Skeletal muscle satellite cell (primary cell): ENCODE measurements at regions not wholly inside any gene's neighbourhood (a gene's known extent, or its start where the extent isn't known, plus 50 kb on each side); places are given as distances from the start of the nearest gene placed in this dataset.

Source experiments
- H3K27me3 ChIP-seq: 2 replicates; pipeline ENCODE4 v1.7.0; 2013; ENCODE audit warnings: low read length; ENCODE audit not compliant: control insufficient read depth, insufficient read depth
- H3K36me3 ChIP-seq: 2 replicates; pipeline ENCODE4 v1.7.0; 2013; ENCODE audit warnings: mild to moderate bottlenecking, control low read depth, low read length; ENCODE audit not compliant: insufficient read depth
- H3K4me1 ChIP-seq: 2 replicates; pipeline ENCODE4 v1.7.0; 2013; ENCODE audit warnings: low read length; ENCODE audit not compliant: control insufficient read depth, insufficient read depth
- H3K4me2 ChIP-seq: 2 replicates; pipeline ENCODE4 v1.7.0; 2013; ENCODE audit warnings: mild to moderate bottlenecking, low read length
- H3K4me3 ChIP-seq: 2 replicates; pipeline ENCODE4 v1.7.0; 2013; ENCODE audit warnings: low read length
- H3K9ac ChIP-seq: 2 replicates; pipeline ENCODE4 v1.7.0; 2013; ENCODE audit warnings: mild to moderate bottlenecking, low read depth, low read length, moderate library complexity
- H3K9me3 ChIP-seq: replicated peaks from 2 replicates; pipeline ENCODE4 v1.7.0; 2013; ENCODE audit warnings: mild to moderate bottlenecking, control low read depth, low read length

DNA sequence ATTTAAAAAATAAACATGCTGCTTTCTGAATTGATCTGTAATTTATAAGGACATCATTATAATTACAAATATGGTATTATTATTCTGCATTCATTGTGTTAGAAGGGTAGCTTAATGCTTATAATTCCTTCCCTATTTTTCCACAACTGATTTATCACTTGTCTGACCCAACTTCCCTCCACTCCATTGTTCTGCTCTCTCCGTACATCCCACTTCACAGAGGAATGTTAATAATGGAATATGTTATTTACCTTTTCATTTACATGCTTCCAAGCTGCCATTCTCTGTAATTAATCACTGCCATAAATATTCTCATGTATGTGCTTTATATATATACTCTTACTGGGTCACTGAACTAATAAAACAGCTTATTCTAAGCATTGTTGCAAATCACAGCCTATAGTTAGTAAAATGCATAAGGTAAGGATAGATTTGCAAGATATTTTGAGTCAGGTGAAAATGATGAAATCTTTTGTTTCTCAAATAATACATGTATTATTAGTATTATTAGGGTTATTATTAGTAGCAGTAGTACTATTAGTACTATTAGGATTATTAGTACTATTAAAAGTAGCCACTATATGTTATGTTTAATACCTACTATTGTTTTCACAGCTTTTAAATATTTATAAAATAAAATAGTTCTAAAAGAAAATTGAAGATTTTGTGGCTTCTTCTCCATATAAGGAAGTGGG lies 70.6 kb upstream of the NEK7 start:
- no peak overlapping the region for H3K4me2 ChIP-seq
- H3K27me3 ChIP-seq = no peaks in the 10 kb centered on the region
- H3K9ac ChIP-seq = no peak overlapping the region
- no peaks in the 10 kb centered on the region for H3K36me3 ChIP-seq
- H3K4me3 ChIP-seq = no peak overlapping the region
- peaks cover 7% of the 10 kb centered on the region for H3K4me1 ChIP-seq
- no peaks in the 10 kb centered on the region for H3K9me3 ChIP-seq

DNA sequence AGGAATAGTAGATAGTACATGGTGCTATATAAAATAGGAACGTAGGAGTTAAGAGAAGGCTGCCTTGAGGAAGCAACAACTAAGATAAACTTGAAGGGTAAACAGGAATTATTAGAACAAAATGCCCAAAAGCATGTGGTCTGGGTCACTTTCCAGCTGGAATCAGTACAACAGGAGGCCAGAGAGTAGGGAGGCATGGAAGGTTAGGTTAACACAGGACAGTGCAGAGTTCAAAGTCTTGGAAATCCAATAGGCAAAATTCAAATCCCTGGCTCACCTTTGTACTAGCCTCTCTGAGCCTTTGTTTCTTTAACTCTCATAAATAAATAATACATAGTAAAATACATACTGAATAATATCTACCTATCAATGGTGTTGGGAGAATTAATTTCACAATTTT lies 69.0 kb upstream of the NEK7 start:
- Histone ChIP-seq H3K27me3 (no peaks in the 10 kb centered on the region), H3K36me3 (no peaks in the 10 kb centered on the region), H3K4me3 (no peak overlapping the region), H3K9ac (no peak overlapping the region), H3K4me2 (no peak overlapping the region), H3K9me3 (no peaks in the 10 kb centered on the region), H3K4me1 (peaks cover 7% of the 10 kb centered on the region)

DNA sequence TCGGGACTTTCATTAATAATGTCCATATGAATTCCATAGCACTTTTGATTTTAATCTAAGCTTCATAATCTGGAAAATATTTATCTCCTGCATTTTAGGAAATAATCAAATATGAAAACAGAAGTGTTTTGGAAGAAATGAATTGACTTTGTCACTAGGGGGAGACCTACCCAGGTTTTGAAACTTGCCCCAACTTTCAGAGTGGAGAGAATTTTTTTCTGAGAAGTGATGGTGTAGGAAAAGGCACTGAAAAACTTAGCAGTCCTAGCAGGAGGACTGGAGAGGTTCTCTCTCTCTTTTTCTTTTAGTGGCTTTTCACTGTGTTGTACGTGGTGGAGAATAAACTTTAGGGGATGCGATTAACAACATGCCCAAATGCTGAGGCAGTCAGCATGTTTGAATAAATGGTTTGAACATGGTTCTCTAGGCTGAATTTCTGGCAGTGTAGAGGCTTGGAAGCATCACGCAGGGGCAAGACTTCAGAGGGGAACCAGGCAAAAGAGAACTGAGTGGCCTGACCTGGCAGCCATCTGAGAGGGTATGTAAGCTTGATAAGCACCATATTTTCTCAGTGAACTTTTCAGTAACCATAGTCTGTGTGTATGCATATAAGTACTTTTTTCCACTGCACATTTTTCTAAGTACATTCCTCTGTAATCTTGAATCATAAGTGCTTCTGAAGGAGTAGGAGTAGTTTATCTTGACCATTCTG lies 68.3 kb upstream of the NEK7 start:
- no peak overlapping the region for H3K9ac ChIP-seq
- peak overlapping the region; percentile 40 for H3K4me2 ChIP-seq
- H3K9me3 ChIP-seq = no peaks in the 10 kb centered on the region
- H3K4me1 ChIP-seq = peaks cover 7% of the 10 kb centered on the region
- H3K4me3 ChIP-seq = no peak overlapping the region
- H3K27me3 ChIP-seq = no peaks in the 10 kb centered on the region
- H3K36me3 ChIP-seq = no peaks in the 10 kb centered on the region

DNA sequence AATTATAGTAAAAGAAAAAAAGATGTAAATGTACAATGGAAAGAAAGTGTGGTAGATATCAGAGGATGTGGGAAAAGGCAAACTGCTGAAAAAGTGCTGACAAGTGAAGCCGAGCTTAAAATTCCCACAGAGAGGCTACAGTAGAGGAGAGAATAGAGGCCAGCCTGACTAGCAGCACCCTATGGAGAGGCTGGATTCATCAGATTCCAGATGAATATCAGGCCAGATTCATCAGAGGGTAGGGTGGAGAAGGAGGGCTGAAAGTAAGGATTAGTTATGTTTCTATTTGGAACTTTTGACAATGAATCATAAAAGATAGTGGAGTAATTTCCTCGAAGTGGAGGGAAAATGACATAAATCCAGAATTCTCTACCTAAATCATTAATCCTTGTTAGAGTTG lies 60.4 kb upstream of the NEK7 start:
- H3K4me1 ChIP-seq = peaks cover 1% of the 10 kb centered on the region
- H3K27me3 ChIP-seq = no peaks in the 10 kb centered on the region
- H3K36me3 ChIP-seq = no peaks in the 10 kb centered on the region
- no peaks in the 10 kb centered on the region for H3K9me3 ChIP-seq
- no peak overlapping the region for H3K9ac ChIP-seq
- H3K4me3 ChIP-seq = no peak overlapping the region
- no peak overlapping the region for H3K4me2 ChIP-seq

DNA sequence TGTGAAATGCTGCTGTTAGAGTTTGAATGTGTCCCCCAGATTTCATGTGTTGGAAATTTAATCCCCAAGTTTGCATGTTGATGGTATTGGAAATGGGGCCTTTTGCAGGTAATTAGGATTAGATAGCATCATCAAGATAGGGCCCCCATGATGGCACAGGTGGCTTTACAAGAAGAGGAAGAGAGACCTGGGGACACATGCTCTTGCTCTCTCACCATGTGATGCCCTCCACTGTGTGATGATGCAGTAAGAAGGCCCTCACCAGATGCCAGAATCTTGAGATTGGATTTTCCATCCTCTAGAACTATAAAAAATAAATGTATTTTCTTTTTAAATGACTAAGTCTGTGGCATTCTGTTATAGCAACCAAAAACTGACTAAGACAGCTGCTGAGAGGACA lies 57.0 kb upstream of the NEK7 start:
- no peak overlapping the region for H3K9ac ChIP-seq
- no peak overlapping the region for H3K4me2 ChIP-seq
- no peaks in the 10 kb centered on the region for H3K9me3 ChIP-seq
- H3K4me1 ChIP-seq = peaks cover 14% of the 10 kb centered on the region
- H3K36me3 ChIP-seq = no peaks in the 10 kb centered on the region
- no peak overlapping the region for H3K4me3 ChIP-seq
- H3K27me3 ChIP-seq = no peaks in the 10 kb centered on the region

DNA sequence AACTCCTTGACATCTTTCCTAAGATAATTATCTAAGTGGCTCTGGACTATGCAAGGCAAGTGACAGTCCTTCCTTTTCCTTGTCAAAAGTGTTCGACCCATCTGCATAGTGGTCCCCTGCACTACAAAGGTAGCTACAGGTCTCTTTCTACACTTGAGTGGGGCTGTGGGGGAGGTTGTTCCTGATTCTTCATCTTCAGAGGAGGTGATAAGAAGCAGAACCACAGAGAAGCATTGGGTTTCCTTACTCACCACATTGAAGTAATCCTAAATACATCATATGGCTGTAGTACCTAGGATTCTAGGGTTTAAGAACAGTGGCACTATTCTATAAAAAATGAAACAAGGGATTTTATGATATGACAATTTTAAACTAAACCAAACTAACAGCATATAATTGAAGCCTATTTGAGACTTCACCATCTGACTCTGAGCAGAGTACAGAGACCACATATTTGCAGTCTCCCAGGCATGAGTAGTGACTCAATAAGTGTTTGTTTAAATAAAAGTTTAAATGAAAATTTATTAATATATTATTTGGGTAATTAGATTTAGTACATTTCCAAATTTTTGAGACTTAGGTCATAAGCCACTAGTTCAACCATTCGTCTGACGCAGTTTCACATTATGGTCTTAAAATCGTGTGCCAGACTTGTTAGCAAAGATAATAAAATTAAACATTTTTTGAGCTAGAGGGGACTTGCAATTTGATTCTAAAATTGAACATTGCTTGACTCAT lies 54.9 kb upstream of the NEK7 start:
- H3K27me3 ChIP-seq = no peaks in the 10 kb centered on the region
- no peak overlapping the region for H3K9ac ChIP-seq
- H3K4me1 ChIP-seq = peaks cover 14% of the 10 kb centered on the region
- H3K4me2 ChIP-seq = peak overlapping the region; percentile 43
- no peaks in the 10 kb centered on the region for H3K9me3 ChIP-seq
- H3K36me3 ChIP-seq = no peaks in the 10 kb centered on the region
- H3K4me3 ChIP-seq = no peak overlapping the region

DNA sequence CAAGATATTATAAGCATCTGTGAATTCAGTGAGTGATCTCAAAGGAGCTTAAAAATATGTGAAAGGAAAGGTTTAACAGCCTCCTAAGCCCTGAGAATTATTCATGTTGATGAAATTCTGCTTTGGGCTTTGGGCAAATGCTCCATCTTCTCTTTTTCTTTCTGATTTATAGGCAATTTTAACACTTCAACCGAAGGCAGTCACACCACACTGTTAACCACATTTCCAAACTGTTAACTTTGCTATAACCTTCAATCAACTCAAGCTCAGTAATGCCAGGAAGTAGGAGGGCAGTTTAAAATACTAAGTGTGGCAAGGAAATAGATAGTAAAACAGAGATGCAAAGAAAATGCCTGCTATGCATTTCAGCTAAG lies 54.4 kb upstream of the NEK7 start:
- no peaks in the 10 kb centered on the region for H3K9me3 ChIP-seq
- peaks cover 14% of the 10 kb centered on the region for H3K4me1 ChIP-seq
- no peak overlapping the region for H3K9ac ChIP-seq
- peak overlapping the region; percentile 43 for H3K4me2 ChIP-seq
- H3K36me3 ChIP-seq = no peaks in the 10 kb centered on the region
- H3K4me3 ChIP-seq = no peak overlapping the region
- H3K27me3 ChIP-seq = no peaks in the 10 kb centered on the region

DNA sequence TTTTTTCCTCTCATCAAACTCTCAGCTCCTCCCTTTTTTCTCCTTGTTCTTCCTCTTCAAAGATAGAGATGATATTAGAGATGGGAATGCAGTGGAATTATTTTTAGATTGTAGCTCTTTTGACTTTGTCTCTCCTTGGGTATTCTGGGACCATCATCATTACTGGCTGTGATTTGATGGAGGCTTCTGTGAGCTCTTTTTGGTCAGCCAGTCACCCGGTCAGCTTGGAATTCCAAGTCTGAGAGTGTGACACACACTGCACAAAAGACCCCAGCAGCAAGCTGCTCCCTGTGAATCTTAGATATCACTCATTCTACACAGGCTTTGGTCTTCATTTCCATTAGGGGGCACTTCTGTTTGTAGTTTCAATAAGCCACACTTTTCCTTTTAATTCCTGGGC lies 51.6 kb upstream of the NEK7 start:
- no peak overlapping the region for H3K9ac ChIP-seq
- H3K9me3 ChIP-seq = no peaks in the 10 kb centered on the region
- H3K4me3 ChIP-seq = no peak overlapping the region
- H3K27me3 ChIP-seq = no peaks in the 10 kb centered on the region
- no peak overlapping the region for H3K4me2 ChIP-seq
- H3K4me1 ChIP-seq = peaks cover 14% of the 10 kb centered on the region
- H3K36me3 ChIP-seq = no peaks in the 10 kb centered on the region

DNA sequence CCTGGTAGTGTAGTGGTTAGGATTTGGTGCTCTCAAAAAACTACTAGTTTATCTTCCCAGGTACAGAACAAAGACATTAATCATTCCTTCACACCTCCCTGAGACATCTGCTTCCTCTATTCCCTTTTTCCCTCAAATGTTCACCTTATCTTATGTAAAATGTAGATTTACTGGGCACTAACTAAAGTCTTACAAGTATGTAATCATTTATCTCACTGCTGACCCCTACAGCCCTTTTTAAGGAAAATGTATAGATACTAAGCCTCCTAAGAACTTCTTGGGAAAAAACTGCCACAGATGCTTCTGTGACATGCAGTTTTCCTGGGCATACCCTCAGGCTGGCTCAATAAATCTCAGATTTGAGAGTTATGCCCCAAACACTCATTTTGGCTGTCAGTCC lies 50.8 kb upstream of the NEK7 start:
- H3K36me3 ChIP-seq = no peaks in the 10 kb centered on the region
- no peaks in the 10 kb centered on the region for H3K27me3 ChIP-seq

More for the DNA sequence above, 50.8 kb upstream of the NEK7 start:
- Histone ChIP-seq H3K9me3 (no peaks in the 10 kb centered on the region), H3K4me2 (no peak overlapping the region), H3K4me1 (peaks cover 14% of the 10 kb centered on the region), H3K4me3 (no peak overlapping the region), H3K9ac (no peak overlapping the region)
